ENCODE measurements at regions not wholly inside any gene's neighbourhood (a gene's known extent, or its start where the extent isn't known, plus 50 kb on each side); places are given as distances from the start of the nearest gene placed in this dataset.

DNA sequence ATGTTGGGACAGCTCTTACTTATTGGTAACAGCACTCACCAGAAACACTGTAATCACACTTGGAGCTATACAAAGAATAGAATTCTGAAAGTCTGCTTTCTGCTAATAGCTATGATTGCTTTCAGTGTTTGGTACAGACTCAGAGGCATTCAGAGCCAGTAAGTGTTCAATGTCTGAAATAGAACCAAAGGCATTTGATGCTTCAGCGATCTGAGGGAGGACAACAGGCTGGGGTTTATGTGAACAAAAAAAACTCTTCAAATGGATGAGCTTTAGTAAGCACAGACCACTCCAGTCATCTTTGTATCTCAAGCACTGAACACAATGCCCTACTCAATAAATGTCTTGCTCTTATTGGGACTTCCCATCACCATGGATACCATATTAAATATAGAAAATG lies 322.8 kb upstream of the GRM3 start:
- H3K27me3 Mint-ChIP-seq = no peaks in the 10 kb centered on the region
- no peak overlapping the region for H3K27ac Mint-ChIP-seq
- H3K36me3 Mint-ChIP-seq (ENCODE audit: low read depth) = no peaks in the 10 kb centered on the region
- H3K4me3 Mint-ChIP-seq = no peak overlapping the region
- intact Hi-C loops (cut with micrococcal nuclease) = loop anchor here (10.0 kb wide), 1 partner anchor 64 kb away; no protein-coding TSS in a partner anchor
- no peaks in the 10 kb centered on the region for H3K4me1 Mint-ChIP-seq (ENCODE audit: low read depth)
- no peaks in the 10 kb centered on the region for H3K9me3 Mint-ChIP-seq

DNA sequence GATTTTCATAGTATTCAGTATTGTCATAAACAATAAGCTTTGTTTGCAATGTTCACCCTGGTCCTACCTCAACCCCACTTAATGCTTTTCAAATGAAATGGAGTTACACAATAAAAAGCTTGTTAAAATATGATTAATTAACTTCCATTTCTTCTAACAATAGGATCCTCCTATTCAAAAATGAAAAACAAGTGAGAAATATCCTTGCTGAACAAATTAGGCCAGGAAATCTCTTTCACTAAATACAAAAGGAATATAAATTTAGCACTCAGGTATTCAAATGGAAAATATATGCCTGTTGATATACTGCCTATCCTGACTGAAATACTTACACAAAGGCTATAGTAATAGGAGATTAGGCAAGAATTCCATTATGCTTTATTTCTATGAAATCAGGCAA lies 323.4 kb upstream of the GRM3 start:
- Mint-ChIP-seq H3K27ac (no peak overlapping the region), H3K4me1 (ENCODE audit: low read depth) (no peaks in the 10 kb centered on the region), H3K4me3 (no peak overlapping the region), H3K9me3 (no peaks in the 10 kb centered on the region), H3K27me3 (no peaks in the 10 kb centered on the region), H3K36me3 (ENCODE audit: low read depth) (no peaks in the 10 kb centered on the region)
- intact Hi-C loops (cut with micrococcal nuclease) = loop anchor here (10.0 kb wide), 1 partner anchor 64 kb away; no protein-coding TSS in a partner anchor

DNA sequence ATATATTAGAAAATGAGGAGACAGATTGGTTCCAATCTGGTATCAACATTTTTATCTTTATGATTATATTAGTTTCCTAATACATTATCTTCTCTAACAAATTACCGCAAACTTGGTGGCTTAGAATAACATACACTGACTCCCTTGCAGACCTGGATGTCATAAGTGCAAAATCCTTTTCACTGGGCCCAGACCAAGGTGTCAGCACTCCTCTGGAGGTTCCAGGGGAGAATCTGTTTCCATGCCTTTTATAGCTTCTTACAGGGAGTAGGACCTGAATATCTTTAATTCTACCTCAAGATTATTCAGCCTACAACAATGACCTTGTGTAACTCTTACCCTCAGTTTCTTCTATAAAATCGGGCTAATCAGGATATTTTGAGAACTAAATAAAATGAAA lies 329.9 kb upstream of the GRM3 start:
- no peaks in the 10 kb centered on the region for H3K4me1 Mint-ChIP-seq (ENCODE audit: low read depth)
- no peaks in the 10 kb centered on the region for H3K27me3 Mint-ChIP-seq
- no peak overlapping the region for H3K27ac Mint-ChIP-seq
- intact Hi-C loops (cut with micrococcal nuclease) = no loop called here
- no peaks in the 10 kb centered on the region for H3K36me3 Mint-ChIP-seq (ENCODE audit: low read depth)
- no peak overlapping the region for H3K4me3 Mint-ChIP-seq
- H3K9me3 Mint-ChIP-seq = no peaks in the 10 kb centered on the region

DNA sequence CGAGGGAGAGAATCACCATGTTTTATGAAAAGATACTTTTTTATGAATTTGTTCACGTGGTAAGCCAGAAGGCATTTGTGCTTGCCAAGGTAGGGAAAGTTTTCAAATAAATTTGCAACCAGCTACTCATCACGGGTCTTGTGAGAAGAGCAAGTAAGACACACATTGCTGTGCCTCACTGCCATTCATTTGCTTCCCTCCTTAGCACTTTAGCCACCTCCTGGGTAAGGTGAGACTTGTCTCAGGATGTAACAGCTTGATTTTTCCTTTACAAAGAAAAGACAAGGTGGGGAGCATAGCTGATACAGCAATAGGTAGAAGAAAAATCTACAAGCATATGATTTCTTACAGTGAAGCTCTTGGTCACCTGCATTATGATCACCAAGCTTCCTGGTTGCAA lies 342.4 kb upstream of the GRM3 start:
- Mint-ChIP-seq H3K27ac (no peak overlapping the region), H3K4me1 (ENCODE audit: low read depth) (no peaks in the 10 kb centered on the region), H3K4me3 (no peak overlapping the region), H3K9me3 (no peaks in the 10 kb centered on the region), H3K36me3 (ENCODE audit: low read depth) (no peaks in the 10 kb centered on the region), H3K27me3 (no peaks in the 10 kb centered on the region)
- intact Hi-C loops (cut with micrococcal nuclease) = no loop called here

DNA sequence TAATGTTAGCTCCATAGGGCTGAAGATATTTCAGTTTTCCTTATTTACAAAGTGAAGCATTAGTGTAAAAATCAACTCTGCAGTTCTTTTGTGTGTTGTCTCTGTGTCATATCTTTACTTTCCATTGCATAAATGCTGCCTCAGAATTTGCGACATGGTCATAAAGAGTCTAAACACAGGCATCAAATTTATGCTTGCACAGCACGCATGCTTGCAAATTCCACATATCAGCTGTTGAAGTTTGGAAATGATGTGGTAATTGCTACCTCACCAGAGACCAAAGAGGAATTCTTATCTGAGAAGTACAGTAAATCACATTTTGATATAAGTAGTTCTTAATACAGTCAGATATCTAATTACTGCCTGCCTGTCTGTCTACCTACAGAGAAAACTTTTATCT lies 348.2 kb upstream of the GRM3 start:
- Mint-ChIP-seq H3K9me3 (no peaks in the 10 kb centered on the region), H3K36me3 (ENCODE audit: low read depth) (no peaks in the 10 kb centered on the region), H3K27me3 (no peaks in the 10 kb centered on the region), H3K4me3 (no peak overlapping the region), H3K27ac (no peak overlapping the region), H3K4me1 (ENCODE audit: low read depth) (no peaks in the 10 kb centered on the region)
- intact Hi-C loops (cut with micrococcal nuclease) = no loop called here

DNA sequence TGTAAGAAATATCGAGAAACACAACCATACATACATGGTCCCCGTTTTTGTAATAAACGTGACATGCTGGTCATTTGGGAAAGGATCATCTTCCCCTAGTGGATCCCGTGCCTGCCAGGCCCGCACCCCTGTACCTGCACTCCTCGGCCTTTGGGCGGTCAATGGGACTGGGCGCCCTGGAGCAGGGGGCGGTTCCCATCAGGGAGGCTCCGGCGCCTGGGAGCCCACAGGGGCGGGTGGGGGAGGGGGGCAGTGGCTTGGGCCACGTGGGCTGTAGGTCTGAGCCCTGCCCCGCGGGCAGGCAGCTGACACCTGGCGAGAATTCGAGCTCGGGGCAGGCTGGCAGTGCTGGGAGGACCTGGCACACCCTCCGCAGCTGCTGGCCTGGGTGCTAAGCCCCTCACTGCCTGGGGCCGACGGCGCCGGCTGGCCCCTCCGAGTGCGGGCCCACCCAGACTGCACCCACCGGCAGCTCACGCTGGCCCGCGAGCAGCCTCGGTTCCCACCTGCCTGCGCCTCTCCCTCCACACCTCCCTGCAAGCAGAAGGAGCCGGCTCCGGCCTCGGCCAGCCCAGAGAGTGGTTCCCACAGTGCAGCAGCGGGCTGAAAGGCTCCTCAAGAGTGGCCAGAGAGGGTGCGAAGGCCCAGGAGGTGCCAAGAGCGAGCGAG lies 361.6 kb upstream of the GRM3 start:
- Mint-ChIP-seq H3K27me3 (no peaks in the 10 kb centered on the region), H3K36me3 (ENCODE audit: low read depth) (no peaks in the 10 kb centered on the region), H3K9me3 (peaks cover 10% of the 10 kb centered on the region), H3K4me3 (no peak overlapping the region), H3K27ac (no peak overlapping the region), H3K4me1 (ENCODE audit: low read depth) (no peaks in the 10 kb centered on the region)
- intact Hi-C loops (cut with micrococcal nuclease) = no loop called here

DNA sequence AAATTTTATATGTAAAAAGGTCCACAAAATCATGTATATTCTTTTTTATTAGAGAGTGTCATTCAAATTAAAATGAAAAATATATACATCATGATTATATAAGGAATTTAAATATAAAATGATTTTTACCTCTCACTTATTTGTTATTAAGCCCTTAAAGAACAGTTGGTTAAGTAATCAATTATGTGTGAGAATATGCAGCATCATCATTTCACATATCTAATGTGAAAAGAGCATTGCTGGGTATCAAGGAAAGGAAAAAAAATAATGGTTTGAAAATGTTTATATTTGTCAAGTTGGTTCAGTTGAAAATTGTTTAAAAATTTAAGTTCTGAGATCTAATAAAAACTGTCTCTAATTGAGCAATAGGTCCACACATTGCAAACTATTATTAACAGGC lies 363.6 kb upstream of the GRM3 start:
- Mint-ChIP-seq H3K36me3 (ENCODE audit: low read depth) (no peaks in the 10 kb centered on the region), H3K9me3 (peaks cover 24% of the 10 kb centered on the region), H3K4me3 (no peak overlapping the region), H3K4me1 (ENCODE audit: low read depth) (no peaks in the 10 kb centered on the region), H3K27ac (no peak overlapping the region), H3K27me3 (no peaks in the 10 kb centered on the region)
- intact Hi-C loops (cut with micrococcal nuclease) = no loop called here

DNA sequence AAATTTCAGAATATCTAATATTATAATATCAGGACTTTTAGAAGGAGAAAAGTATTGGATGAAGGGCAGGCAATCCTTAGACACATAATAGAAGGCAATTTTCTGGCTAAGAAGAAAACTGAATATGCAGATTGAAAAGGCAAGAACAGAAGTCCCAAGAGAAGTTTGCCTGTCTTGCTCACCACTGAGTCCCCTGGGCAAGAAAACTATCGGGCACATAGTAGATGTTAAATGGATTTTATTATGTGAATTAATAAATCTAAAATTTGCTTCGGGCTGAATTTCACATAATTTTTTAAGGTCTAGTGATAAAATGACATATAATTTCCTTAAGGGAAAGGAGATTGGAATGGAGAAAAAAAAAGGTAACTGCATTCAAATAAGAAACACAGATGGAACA lies 380.9 kb upstream of the GRM3 start:
- Mint-ChIP-seq H3K36me3 (ENCODE audit: low read depth) (no peaks in the 10 kb centered on the region), H3K4me1 (ENCODE audit: low read depth) (no peaks in the 10 kb centered on the region), H3K27ac (no peak overlapping the region), H3K27me3 (no peaks in the 10 kb centered on the region), H3K9me3 (peaks cover 16% of the 10 kb centered on the region), H3K4me3 (no peak overlapping the region)
- intact Hi-C loops (cut with micrococcal nuclease) = no loop called here

DNA sequence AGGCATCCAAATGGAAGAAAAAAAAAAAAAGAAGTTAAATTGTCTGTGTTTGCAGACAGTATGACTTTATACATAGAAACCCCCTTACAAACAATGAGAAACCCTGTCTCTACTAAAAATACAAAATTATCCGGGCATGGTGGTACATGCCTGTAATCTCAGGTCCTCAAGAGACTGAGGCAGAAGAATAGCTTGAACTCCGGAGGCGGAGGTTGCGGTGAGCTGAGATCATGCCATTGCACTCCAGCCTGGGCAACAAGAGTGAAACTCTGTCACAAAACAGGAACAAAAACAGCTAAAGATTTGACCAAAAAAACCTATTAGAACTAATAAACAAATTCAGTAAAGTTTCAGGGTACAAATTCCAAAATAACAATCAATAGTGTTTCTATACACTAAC lies 385.8 kb upstream of the GRM3 start:
- H3K27ac Mint-ChIP-seq = no peak overlapping the region
- no peaks in the 10 kb centered on the region for H3K36me3 Mint-ChIP-seq (ENCODE audit: low read depth)
- H3K27me3 Mint-ChIP-seq = no peaks in the 10 kb centered on the region
- H3K4me3 Mint-ChIP-seq = no peak overlapping the region
- intact Hi-C loops (cut with micrococcal nuclease) = no loop called here
- H3K4me1 Mint-ChIP-seq (ENCODE audit: low read depth) = no peaks in the 10 kb centered on the region
- H3K9me3 Mint-ChIP-seq = peaks cover 17% of the 10 kb centered on the region

DNA sequence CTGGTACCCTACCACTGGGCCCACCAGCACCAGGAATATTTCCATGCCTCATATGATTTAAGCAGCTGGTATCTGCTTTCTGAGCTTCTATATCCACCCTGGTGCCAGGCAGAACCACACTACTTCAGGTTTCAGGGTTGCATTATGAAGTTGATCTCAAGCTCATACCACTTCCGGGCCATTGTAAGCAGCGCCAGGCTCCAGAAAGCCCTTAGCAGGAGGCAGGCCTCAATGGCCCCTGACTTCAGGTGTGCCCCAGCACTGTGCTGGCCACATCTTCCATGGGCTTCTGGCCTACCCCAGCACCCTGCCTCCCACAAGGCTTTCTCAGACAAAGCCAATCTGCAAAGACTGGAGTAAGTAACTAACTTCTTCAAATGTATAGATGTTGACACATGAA lies 391.3 kb upstream of the GRM3 start:
- Mint-ChIP-seq H3K9me3 (peaks cover 47% of the 10 kb centered on the region), H3K27ac (no peak overlapping the region), H3K4me1 (ENCODE audit: low read depth) (no peaks in the 10 kb centered on the region), H3K4me3 (no peak overlapping the region), H3K36me3 (ENCODE audit: low read depth) (no peaks in the 10 kb centered on the region), H3K27me3 (no peaks in the 10 kb centered on the region)
- intact Hi-C loops (cut with micrococcal nuclease) = no loop called here

DNA sequence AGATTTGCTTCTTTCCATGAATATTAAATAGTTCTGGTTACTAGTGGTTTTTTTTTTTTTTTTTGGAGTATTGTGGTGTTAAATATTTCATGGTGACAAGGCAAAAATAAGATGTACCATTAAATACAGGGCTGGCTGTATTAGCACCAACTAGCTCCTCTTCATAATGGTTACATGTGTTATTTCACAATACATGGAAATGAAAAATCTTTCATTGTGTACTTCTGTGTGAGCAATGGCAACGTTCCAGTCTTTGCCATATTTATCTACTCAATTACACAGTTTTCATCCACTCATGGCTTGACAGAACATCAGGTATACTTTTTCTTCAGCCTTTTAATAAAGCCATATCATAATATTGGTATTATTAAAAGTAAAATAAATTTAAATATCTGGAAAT lies 394.7 kb upstream of the GRM3 start:
- no peaks in the 10 kb centered on the region for H3K27me3 Mint-ChIP-seq
- no peaks in the 10 kb centered on the region for H3K36me3 Mint-ChIP-seq (ENCODE audit: low read depth)
- peaks cover 47% of the 10 kb centered on the region for H3K9me3 Mint-ChIP-seq
- H3K4me3 Mint-ChIP-seq = no peak overlapping the region
- no peaks in the 10 kb centered on the region for H3K4me1 Mint-ChIP-seq (ENCODE audit: low read depth)
- intact Hi-C loops (cut with micrococcal nuclease) = no loop called here
- H3K27ac Mint-ChIP-seq = no peak overlapping the region

DNA sequence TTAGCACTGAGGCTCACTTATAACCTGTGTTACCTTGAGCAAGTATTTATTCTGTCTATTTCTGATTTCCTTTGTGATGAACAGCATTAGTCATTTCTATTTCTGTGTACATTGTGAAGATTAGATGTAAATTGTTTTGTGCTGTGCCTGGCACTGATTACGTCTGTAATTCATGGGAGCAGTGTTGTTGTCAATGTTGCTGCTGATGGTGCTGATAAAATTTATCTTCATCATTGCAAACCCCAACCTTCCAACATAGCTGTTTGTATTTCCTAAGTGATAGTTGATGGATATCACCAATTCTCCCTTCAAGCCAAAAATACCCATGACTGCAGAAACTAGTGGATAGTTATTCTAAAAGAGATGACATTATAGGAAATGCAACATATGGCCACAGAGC lies 400.5 kb upstream of the GRM3 start:
- Mint-ChIP-seq H3K36me3 (ENCODE audit: low read depth) (no peaks in the 10 kb centered on the region), H3K4me1 (ENCODE audit: low read depth) (no peaks in the 10 kb centered on the region), H3K4me3 (no peak overlapping the region), H3K27ac (no peak overlapping the region), H3K27me3 (no peaks in the 10 kb centered on the region), H3K9me3 (peaks cover 8% of the 10 kb centered on the region)
- intact Hi-C loops (cut with micrococcal nuclease) = no loop called here

DNA sequence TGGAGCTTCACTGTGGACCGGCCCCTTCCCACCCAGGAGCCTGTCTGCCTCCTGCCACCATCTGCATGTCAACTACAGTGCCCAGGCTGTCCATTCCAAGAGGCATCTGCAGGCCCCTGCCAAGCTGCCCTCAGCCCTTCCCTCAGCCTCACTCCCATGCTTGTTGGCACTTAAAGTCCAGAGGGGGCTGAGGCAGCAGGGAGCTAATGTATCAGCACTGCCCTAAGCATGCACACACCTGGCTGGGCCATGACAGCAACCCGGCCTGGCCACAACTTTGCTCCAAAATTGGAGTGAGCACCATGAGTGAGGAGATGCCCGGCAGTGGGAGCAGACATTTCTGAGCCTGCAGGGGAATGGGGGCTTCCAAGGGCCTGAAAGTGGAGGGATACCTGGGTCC lies 417.5 kb upstream of the GRM3 start:
- Mint-ChIP-seq H3K4me3 (no peak overlapping the region), H3K9me3 (peaks cover 66% of the 10 kb centered on the region), H3K4me1 (ENCODE audit: low read depth) (no peaks in the 10 kb centered on the region), H3K27ac (no peak overlapping the region), H3K36me3 (ENCODE audit: low read depth) (no peaks in the 10 kb centered on the region), H3K27me3 (no peaks in the 10 kb centered on the region)
- intact Hi-C loops (cut with micrococcal nuclease) = no loop called here

DNA sequence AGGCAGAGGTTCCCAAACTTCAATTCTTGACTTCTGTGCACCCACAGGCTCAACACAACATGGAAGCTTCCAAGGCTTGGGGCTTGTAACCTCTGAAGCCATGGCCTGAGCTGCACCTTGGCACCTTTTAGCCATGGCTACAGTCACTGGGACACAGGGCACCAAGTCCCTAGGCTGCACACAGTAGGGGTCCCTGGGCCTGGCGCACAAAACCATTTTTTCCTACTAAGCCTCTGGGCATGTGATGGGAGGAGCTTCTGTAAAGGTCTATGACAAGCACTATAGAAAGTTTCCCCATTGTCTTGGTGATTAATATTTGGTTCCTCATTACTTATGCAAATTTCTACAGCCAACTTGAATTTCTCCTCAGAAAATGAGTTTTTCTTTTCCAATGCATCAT lies 420.9 kb upstream of the GRM3 start:
- intact Hi-C loops (cut with micrococcal nuclease) = no loop called here

DNA sequence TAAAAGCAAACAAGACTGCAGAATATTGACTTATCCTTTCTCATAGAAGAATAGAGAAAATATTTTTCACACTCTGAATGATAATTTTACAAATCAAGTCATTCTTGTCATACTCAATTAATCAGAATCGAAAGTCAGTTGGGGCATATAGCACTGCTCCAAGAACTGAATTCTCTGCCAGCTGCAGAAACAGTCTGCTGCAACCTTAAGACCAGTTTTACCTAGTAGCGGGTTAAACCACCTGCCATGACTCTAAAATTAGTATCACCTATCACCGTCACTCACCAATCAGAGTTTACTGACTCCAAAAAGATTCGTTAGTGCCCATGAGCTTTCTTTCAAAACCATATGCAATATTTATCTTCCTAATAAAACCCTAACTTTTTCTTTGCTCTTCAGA lies 429.0 kb upstream of the GRM3 start:
- Mint-ChIP-seq H3K27ac (no peak overlapping the region), H3K27me3 (no peaks in the 10 kb centered on the region), H3K9me3 (peaks cover 3% of the 10 kb centered on the region), H3K4me1 (ENCODE audit: low read depth) (no peaks in the 10 kb centered on the region), H3K4me3 (no peak overlapping the region), H3K36me3 (ENCODE audit: low read depth) (no peaks in the 10 kb centered on the region)
- intact Hi-C loops (cut with micrococcal nuclease) = no loop called here

More for the DNA sequence above, 420.9 kb upstream of the GRM3 start:
- no peaks in the 10 kb centered on the region for H3K4me1 Mint-ChIP-seq (ENCODE audit: low read depth)
- H3K9me3 Mint-ChIP-seq = peaks cover 60% of the 10 kb centered on the region
- no peaks in the 10 kb centered on the region for H3K36me3 Mint-ChIP-seq (ENCODE audit: low read depth)
- no peak overlapping the region for H3K27ac Mint-ChIP-seq
- no peaks in the 10 kb centered on the region for H3K27me3 Mint-ChIP-seq
- H3K4me3 Mint-ChIP-seq = no peak overlapping the region

Data from dendritic cell treated with granulocyte-macrophage colony-stimulating factor and Interleukin-4, amounts not matched to agents 40 ng/mL and 50 ng/mL, for 4 days (primary cell).